ENCODE measurements at regions not wholly inside any gene's neighbourhood (a gene's known extent, or its start where the extent isn't known, plus 50 kb on each side); places are given as distances from the start of the nearest gene placed in this dataset.

- no peaks in the 10 kb centered on the region for H3K4me1 ChIP-seq (replicated peaks in 1 of 2)
- H3K27me3 ChIP-seq: no peaks in the 10 kb centered on the region
- no peaks in the 10 kb centered on the region for H3K36me3 ChIP-seq (replicated peaks in 1 of 2)
- no peaks in the 10 kb centered on the region for H3K9me3 ChIP-seq (replicated peaks in 1 of 3)
- H3K27ac ChIP-seq: no peak overlapping the region
- no peak overlapping the region for H3K4me3 ChIP-seq
- TF ChIP-seq POLR2A (IDR thresholded peaks at IDR 0.05) (no peak), CTCF (IDR thresholded peaks at IDR 0.05) (no peak)
- intact Hi-C loops (cut with DNase I): no loop called here
- 57 to 78% (median 66%) methylated on average over 1 of the region's 1 CpG for WGBS, 4 donors
- no peak for DNase-seq
Measured at GRCh38 chr6:66161546-66162108, 454.6 kb upstream of the EYS start.

- WGBS, 4 donors: 69 to 84% (median 77%) methylated on average over 2 of the region's 2 CpGs
- DNase-seq: no peak
- Histone ChIP-seq H3K4me3 (no peak overlapping the region), H3K36me3 (replicated peaks in 1 of 2) (no peaks in the 10 kb centered on the region), H3K4me1 (replicated peaks in 1 of 2) (no peaks in the 10 kb centered on the region), H3K27me3 (no peaks in the 10 kb centered on the region), H3K27ac (no peak overlapping the region), H3K9me3 (replicated peaks in 1 of 3) (no peaks in the 10 kb centered on the region)
- intact Hi-C loops (cut with DNase I): no loop called here
- TF ChIP-seq CTCF (IDR thresholded peaks at IDR 0.05) (no peak), POLR2A (IDR thresholded peaks at IDR 0.05) (no peak)
Measured at GRCh38 chr6:66159937-66160336, 452.9 kb upstream of the EYS start.

- no peaks in the 10 kb centered on the region for H3K27me3 ChIP-seq
- 48 to 64% (median 62%) methylated on average over 2 of the region's 2 CpGs for WGBS, 4 donors
- no peak for TF ChIP-seq POLR2A (IDR thresholded peaks at IDR 0.05)
- TF ChIP-seq CTCF (IDR thresholded peaks at IDR 0.05): no peak
- H3K27ac ChIP-seq: no peak overlapping the region
- no peak overlapping the region for H3K4me3 ChIP-seq
- no peaks in the 10 kb centered on the region for H3K9me3 ChIP-seq (replicated peaks in 1 of 3)
- intact Hi-C loops (cut with DNase I): no loop called here
- H3K4me1 ChIP-seq (replicated peaks in 1 of 2): no peaks in the 10 kb centered on the region
- no peak for DNase-seq
- no peaks in the 10 kb centered on the region for H3K36me3 ChIP-seq (replicated peaks in 1 of 2)
Measured at GRCh38 chr6:66153247-66153646, 446.2 kb upstream of the EYS start.

GRCh38 chr6:66149132-66149531 is 442.1 kb upstream of the EYS start:
- TF ChIP-seq CTCF (IDR thresholded peaks at IDR 0.05) (no peak), POLR2A (IDR thresholded peaks at IDR 0.05) (no peak)
- Histone ChIP-seq H3K27me3 (no peaks in the 10 kb centered on the region), H3K9me3 (replicated peaks in 1 of 3) (no peaks in the 10 kb centered on the region), H3K36me3 (replicated peaks in 1 of 2) (no peaks in the 10 kb centered on the region), H3K27ac (no peak overlapping the region), H3K4me3 (no peak overlapping the region), H3K4me1 (replicated peaks in 1 of 2) (no peaks in the 10 kb centered on the region)
- no peak for DNase-seq
- intact Hi-C loops (cut with DNase I): no loop called here
